SK-N-SH (cell line): ENCODE measurements at regions not wholly inside any gene's neighbourhood (a gene's known extent, or its start where the extent isn't known, plus 50 kb on each side); places are given as distances from the start of the nearest gene placed in this dataset.

ENCODE experiments used
- CTCF ChIA-PET: fragments of 300-600, 350-600 bp; formaldehyde crosslinking; extraction: SDS; loops from one replicate; lab custom pipeline; 2021; lab: Yijun Ruan, JAX
- POLR2A ChIA-PET: fragments of 350-600 bp; sonication (Branson Sonifier 250); formaldehyde crosslinking; extraction: SDS; loops from one replicate; lab custom pipeline; 2020; ENCODE audit warnings: antibody characterized with exemption, inconsistent platforms; lab: Yijun Ruan, JAX
- DNase-seq: peaks from one replicate; pipeline ENCODE4 v3.0.0; 2012
- H2AFZ ChIP-seq: fragments of 200-600 bp; sonication (generic); 2 replicates; pipeline ENCODE4 v1.8.1; 2016; ENCODE audit warnings: antibody characterized with exemption, mild to moderate bottlenecking, low read depth
- H3F3A ChIP-seq: fragments of 200-600 bp; sonication (generic); replicated peaks from 2 replicates; pipeline ENCODE3; 2016; ENCODE audit warnings: antibody characterized with exemption, mild to moderate bottlenecking; ENCODE audit not compliant: insufficient read depth
- H3K27ac ChIP-seq, 2 experiments: fragments of 200-500 bp in 1 of 2; fragments of 200-600 bp in 1 of 2; sonication (Bioruptor generic) in 1 of 2; sonication (generic), shearing (Covaris generic) in 1 of 2; 2 replicates each; pipeline versions ENCODE4 v1.5.1 to v1.6.1; 2014 to 2016; ENCODE audit warnings: low read depth in 2 of 2, inconsistent platforms in 1 of 2, low read length in 1 of 2, mild to moderate bottlenecking in 1 of 2, mixed read lengths in 1 of 2
- H3K27me3 ChIP-seq: fragments of 200-600 bp; sonication (generic), shearing (Covaris generic); 2 replicates; pipeline ENCODE4 v1.6.1; 2016; ENCODE audit warnings: mixed run types; ENCODE audit not compliant: insufficient read depth
- H3K36me3 ChIP-seq, 2 experiments: fragments of 200-500 bp in 1 of 2; fragments of 200-600 bp in 1 of 2; sonication (Bioruptor generic) in 1 of 2; sonication (generic) in 1 of 2; replicated peaks in 1 of 2; 2 replicates each; pipeline versions ENCODE3 to v1.5.1; 2014 to 2016; ENCODE audit warnings: low read length in 1 of 2, mild to moderate bottlenecking in 1 of 2; ENCODE audit not compliant: insufficient read depth in 2 of 2, control insufficient read depth in 1 of 2
- H3K4me1 ChIP-seq, 2 experiments: fragments of 200-500 bp in 1 of 2; fragments of 200-600 bp in 1 of 2; sonication (Bioruptor generic) in 1 of 2; sonication (generic), shearing (Covaris generic) in 1 of 2; 2 replicates each; pipeline versions ENCODE4 v1.5.1 to v1.6.1; 2014 to 2016; ENCODE audit warnings: low read depth in 1 of 2, low read length in 1 of 2, mixed run types in 1 of 2; ENCODE audit not compliant: insufficient read depth in 2 of 2, control insufficient read depth in 1 of 2
- H3K4me2 ChIP-seq: fragments of 200-600 bp; sonication (generic), shearing (Covaris generic); 2 replicates; pipeline ENCODE4 v1.6.1; 2017; ENCODE audit warnings: mixed run types
- H3K4me3 ChIP-seq, 2 experiments: fragments of 200-500 bp in 1 of 2; fragments of 200-600 bp in 1 of 2; sonication (Bioruptor generic) in 1 of 2; sonication (generic), shearing (Covaris generic) in 1 of 2; 2 replicates each; pipeline versions ENCODE4 v1.5.1 to v1.8.1; 2014 to 2016; ENCODE audit warnings: low read depth in 2 of 2, inconsistent platforms in 1 of 2, low read length in 1 of 2, mild to moderate bottlenecking in 1 of 2, mixed read lengths in 1 of 2, moderate library complexity in 1 of 2
- H3K79me2 ChIP-seq: fragments of 200-600 bp; sonication (generic); 2 replicates; pipeline ENCODE4 v1.8.1; 2017; ENCODE audit warnings: mild to moderate bottlenecking; ENCODE audit not compliant: insufficient read depth
- H3K9ac ChIP-seq: fragments of 200-600 bp; sonication (generic); 2 replicates; pipeline ENCODE4 v1.6.1; 2017; ENCODE audit warnings: mixed run types
- H3K9me2 ChIP-seq: fragments of 200-600 bp; sonication (generic); 2 replicates; pipeline ENCODE4 v1.6.1; 2017; ENCODE audit warnings: mixed run types
- H3K9me3 ChIP-seq: fragments of 200-600 bp; sonication (generic); 2 replicates; pipeline ENCODE4 v1.6.1; 2017; ENCODE audit warnings: mixed run types, mild to moderate bottlenecking, moderate library complexity
- H4K20me1 ChIP-seq: fragments of 200-600 bp; sonication (generic); 2 replicates; pipeline ENCODE4 v1.6.1; 2017; ENCODE audit warnings: mild to moderate bottlenecking, mixed run types; ENCODE audit not compliant: insufficient read depth
- EP300 ChIP-seq, 2 experiments: IDR thresholded peaks; 2 replicates each; pipeline versions ENCODE4 v1.4.0 to v1.6.1; 2012; ENCODE audit warnings: borderline replicate concordance in 1 of 2, low read depth in 1 of 2, low read length in 1 of 2
- FOSL2 ChIP-seq: IDR thresholded peaks from 2 replicates; pipeline ENCODE4 v1.4.0; 2012; ENCODE audit warnings: low read depth, mild to moderate bottlenecking, moderate library complexity, borderline replicate concordance
- FOXJ3 ChIP-seq: sonication (generic); formaldehyde crosslinking; IDR thresholded peaks from 2 replicates; pipeline ENCODE4 v1.5.1; 2020; ENCODE audit warnings: mild to moderate bottlenecking, missing genetic modification reagents
- FOXM1 ChIP-seq: IDR thresholded peaks from 2 replicates; pipeline ENCODE4 v1.4.0; 2012; ENCODE audit warnings: low read depth, mild to moderate bottlenecking
- GATA2 ChIP-seq: sonication (generic); formaldehyde crosslinking; IDR thresholded peaks from 2 replicates; pipeline ENCODE4 v1.5.0; 2020; ENCODE audit warnings: mild to moderate bottlenecking, missing genetic modification reagents
- IRF3 ChIP-seq: fragments of 150-350 bp; IDR thresholded peaks from 2 replicates; pipeline ENCODE4 v1.6.1; 2016; ENCODE audit warnings: mild to moderate bottlenecking, low read depth, low read length
- JUND ChIP-seq: IDR thresholded peaks from 2 replicates; pipeline ENCODE4 v1.4.0; 2012
- MAX ChIP-seq: IDR thresholded peaks from 2 replicates; pipeline ENCODE4 v1.4.0; 2012; ENCODE audit warnings: low read depth
- MEF2A ChIP-seq: IDR thresholded peaks from 2 replicates; pipeline ENCODE4 v1.4.0; 2012; ENCODE audit warnings: low read depth, borderline replicate concordance
- MXI1 ChIP-seq: IDR thresholded peaks from 2 replicates; pipeline ENCODE4 v1.6.1; 2012; ENCODE audit warnings: mild to moderate bottlenecking, low read depth, low read length, improper control_type of control experiment
- NFIC ChIP-seq: IDR thresholded peaks from 2 replicates; pipeline ENCODE4 v1.4.0; 2012; ENCODE audit warnings: borderline replicate concordance
- NRF1 ChIP-seq: IDR thresholded peaks from 2 replicates; pipeline ENCODE4 v1.6.1; 2012; ENCODE audit warnings: low read depth, mild to moderate bottlenecking, low read length
- RAD21 ChIP-seq: IDR thresholded peaks from 2 replicates; pipeline ENCODE4 v1.6.1; 2012; ENCODE audit warnings: mild to moderate bottlenecking, low read length
- RCOR1 ChIP-seq: fragments of 150-350 bp; IDR thresholded peaks from 2 replicates; pipeline ENCODE4 v1.6.1; 2017; ENCODE audit warnings: antibody characterized with exemption, low read length
- RXRA ChIP-seq: IDR thresholded peaks from 2 replicates; pipeline ENCODE4 v1.4.0; 2012; ENCODE audit warnings: low read depth, mild to moderate bottlenecking, borderline replicate concordance
- SIN3A ChIP-seq: IDR thresholded peaks from 2 replicates; pipeline ENCODE4 v1.6.1; 2012; ENCODE audit warnings: low read depth, mild to moderate bottlenecking, low read length, moderate library complexity, borderline replicate concordance
- SMC3 ChIP-seq: IDR thresholded peaks from 2 replicates; pipeline ENCODE4 v1.6.1; 2012; ENCODE audit warnings: low read depth, low read length, improper control_type of control experiment
- TEAD4 ChIP-seq: IDR thresholded peaks from 2 replicates; pipeline ENCODE4 v1.4.0; 2012; ENCODE audit warnings: mild to moderate bottlenecking, borderline replicate concordance; ENCODE audit not compliant: insufficient read depth
- USF2 ChIP-seq: fragments of 150-350 bp; IDR thresholded peaks from 2 replicates; pipeline ENCODE4 v1.6.1; 2017; ENCODE audit warnings: antibody characterized with exemption, low read length, low read depth, borderline replicate concordance
- YY1 ChIP-seq: IDR thresholded peaks from 2 replicates; pipeline ENCODE4 v1.4.0; 2012; ENCODE audit warnings: low read depth, mild to moderate bottlenecking
- WGBS: methylation state at CpG from one replicate; pipeline ENCODE4 v1.1.6; 2017; ENCODE audit warnings: low lambda C conversion rate; 5-methylcytosine and 5-hydroxymethylcytosine counted together
- TF ChIP-seq, protein P1 (sequence below): IDR thresholded peaks from 2 replicates; pipeline ENCODE4 v1.4.0; 2012; ENCODE audit warnings: low read depth, borderline replicate concordance

DNA sequence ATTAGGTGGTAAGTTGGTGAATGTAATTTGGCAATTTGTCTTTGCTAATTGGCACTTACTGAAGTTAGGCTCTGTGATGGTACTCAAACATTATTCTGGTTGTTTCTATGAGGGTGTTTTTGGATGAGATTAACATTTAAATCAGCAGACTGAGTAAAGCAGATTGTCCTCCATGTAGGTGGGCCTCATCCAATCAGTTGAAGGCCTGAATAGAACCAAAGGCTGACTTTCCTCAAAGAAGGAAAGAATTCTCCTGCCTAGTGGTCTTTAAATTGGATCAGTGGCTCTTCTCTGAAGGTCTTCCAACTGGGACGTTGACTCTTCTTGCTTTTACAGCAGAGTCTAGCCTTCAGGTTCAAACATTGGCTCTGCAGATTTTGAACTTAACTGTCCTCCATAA, 278.3 kb downstream of the KIF20B start:
- Histone ChIP-seq H3K4me3 (no peak overlapping the region), H3K9me2 (no peaks in the 10 kb centered on the region), H3K4me1 (no peaks in the 10 kb centered on the region), H3K79me2 (no peaks in the 10 kb centered on the region), H3K9ac (no peak overlapping the region), H3K36me3 (no peaks in the 10 kb centered on the region), H3F3A (no peaks in the 10 kb centered on the region), H3K27ac (no peak overlapping the region), H2AFZ (no peak overlapping the region), H4K20me1 (no peaks in the 10 kb centered on the region), H3K9me3 (no peaks in the 10 kb centered on the region), H3K4me2 (no peak overlapping the region), H3K27me3 (peaks cover 4% of the 10 kb centered on the region; the same call in 1 of the 2 replicates)
- CTCF ChIA-PET: no interaction called here
- DNase-seq: no peak
- WGBS: 0% methylated on average over 1 of the region's 1 CpG
- POLR2A ChIA-PET: no interaction called here
- no peak for TF ChIP-seq JUND
- TF ChIP-seq RCOR1: no peak
- TF ChIP-seq, protein P1, sequence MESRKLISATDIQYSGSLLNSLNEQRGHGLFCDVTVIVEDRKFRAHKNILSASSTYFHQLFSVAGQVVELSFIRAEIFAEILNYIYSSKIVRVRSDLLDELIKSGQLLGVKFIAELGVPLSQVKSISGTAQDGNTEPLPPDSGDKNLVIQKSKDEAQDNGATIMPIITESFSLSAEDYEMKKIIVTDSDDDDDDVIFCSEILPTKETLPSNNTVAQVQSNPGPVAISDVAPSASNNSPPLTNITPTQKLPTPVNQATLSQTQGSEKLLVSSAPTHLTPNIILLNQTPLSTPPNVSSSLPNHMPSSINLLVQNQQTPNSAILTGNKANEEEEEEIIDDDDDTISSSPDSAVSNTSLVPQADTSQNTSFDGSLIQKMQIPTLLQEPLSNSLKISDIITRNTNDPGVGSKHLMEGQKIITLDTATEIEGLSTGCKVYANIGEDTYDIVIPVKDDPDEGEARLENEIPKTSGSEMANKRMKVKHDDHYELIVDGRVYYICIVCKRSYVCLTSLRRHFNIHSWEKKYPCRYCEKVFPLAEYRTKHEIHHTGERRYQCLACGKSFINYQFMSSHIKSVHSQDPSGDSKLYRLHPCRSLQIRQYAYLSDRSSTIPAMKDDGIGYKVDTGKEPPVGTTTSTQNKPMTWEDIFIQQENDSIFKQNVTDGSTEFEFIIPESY: no peak
- TF ChIP-seq MXI1: no peak

DNA sequence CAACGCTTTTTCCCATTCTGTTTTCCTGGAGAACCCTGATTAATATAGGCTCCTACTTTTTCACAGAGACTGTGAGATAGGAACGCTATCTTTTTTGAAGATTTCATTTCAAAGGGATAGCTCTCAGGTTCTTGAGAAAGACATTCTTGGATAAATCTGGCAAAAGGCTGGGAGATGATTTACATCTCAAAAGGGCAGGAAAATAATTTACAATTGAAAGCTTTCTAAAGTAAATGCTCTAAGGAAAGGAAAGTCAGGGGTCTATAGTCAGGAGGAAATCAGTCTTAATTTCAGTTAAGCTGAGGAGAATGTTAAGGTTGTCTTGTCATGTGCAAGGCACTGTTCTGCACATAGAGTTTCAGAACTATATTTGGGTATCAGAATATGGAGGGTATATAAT, 278.8 kb downstream of the KIF20B start:
- 38% methylated on average over 2 of the region's 2 CpGs for WGBS
- H3K4me3 ChIP-seq: no peak overlapping the region
- POLR2A ChIA-PET: no interaction called here
- no peaks in the 10 kb centered on the region for H3K9me2 ChIP-seq
- DNase-seq: no peak
- CTCF ChIA-PET: no interaction called here
- no peaks in the 10 kb centered on the region for H3K9me3 ChIP-seq
- H3K79me2 ChIP-seq: no peaks in the 10 kb centered on the region
- H3K4me1 ChIP-seq: no peaks in the 10 kb centered on the region
- H3K4me2 ChIP-seq: no peak overlapping the region
- no peaks in the 10 kb centered on the region for H3K36me3 ChIP-seq
- no peak overlapping the region for H3K27ac ChIP-seq
- H3F3A ChIP-seq: no peaks in the 10 kb centered on the region
- H2AFZ ChIP-seq: no peak overlapping the region
- peaks cover 4% of the 10 kb centered on the region; the same call in 1 of the 2 replicates for H3K27me3 ChIP-seq
- H4K20me1 ChIP-seq: no peaks in the 10 kb centered on the region
- no peak overlapping the region for H3K9ac ChIP-seq
- no peak for TF ChIP-seq RAD21
- no peak for TF ChIP-seq MEF2A
- TF ChIP-seq MAX: no peak
- no peak for TF ChIP-seq NRF1
- TF ChIP-seq RXRA: no peak
- TF ChIP-seq, protein P1: no peak
- TF ChIP-seq FOXM1: no peak
- no peak for TF ChIP-seq SMC3
- no peak for TF ChIP-seq YY1
- no peak for TF ChIP-seq USF2
- TF ChIP-seq IRF3: no peak
- no peak for TF ChIP-seq GATA2 (CRISPR knock-in tag)
- no peak for TF ChIP-seq SIN3A
- TF ChIP-seq TEAD4: no peak
- no peak for TF ChIP-seq FOXJ3
- no peak for TF ChIP-seq NFIC
- TF ChIP-seq FOSL2: no peak
- no peak for TF ChIP-seq MXI1
- no peak for TF ChIP-seq EP300 (IDR thresholded peaks at IDR 0.05; ENCODE audit: borderline replicate concordance in 1 of 2, low read depth in 1 of 2, low read length in 1 of 2)
